HEK293 (cell line): ENCODE measurements at regions not wholly inside any gene's neighbourhood (a gene's known extent, or its start where the extent isn't known, plus 50 kb on each side); places are given as distances from the start of the nearest gene placed in this dataset.

Source experiments
- CTCF ChIP-seq: fragments of 450-650 bp; formaldehyde crosslinking; IDR thresholded peaks from 2 replicates; pipeline ENCODE4 v1.5.1; 2016; ENCODE audit warnings: missing biosample characterization, missing genetic modification characterization
- ZNF391 ChIP-seq: fragments of 450-650 bp; formaldehyde crosslinking; IDR thresholded peaks from 2 replicates; pipeline ENCODE4 v1.5.1; 2016; ENCODE audit warnings: low read depth, missing biosample characterization, missing genetic modification characterization, borderline replicate concordance

GRCh38 chr1:232260045-232260444, 369.9 kb downstream of the SIPA1L2 start:
- TF ChIP-seq CTCF (tag by site-specific recombination): no peak
- TF ChIP-seq ZNF391: no peak
